AG09319 (cell line): ENCODE measurements at regions not wholly inside any gene's neighbourhood (a gene's known extent, or its start where the extent isn't known, plus 50 kb on each side); places are given as distances from the start of the nearest gene placed in this dataset.

ENCODE experiments used
- DNase-seq: peaks from one replicate; pipeline ENCODE4 v3.0.0-alpha.2; 2010; ENCODE audit warnings: low read depth; ENCODE audit errors: extremely low read depth
- CTCF ChIP-seq: IDR thresholded peaks from 2 replicates; pipeline ENCODE4 v1.5.1; 2011; ENCODE audit warnings: low read depth, mild to moderate bottlenecking, inconsistent platforms, low read length, moderate library complexity

GRCh38 chr6:103264020-103264419, 1595.7 kb downstream of the HACE1 start:
- no peak for DNase-seq
- no peak for TF ChIP-seq CTCF

GRCh38 chr6:103255132-103255531, 1604.6 kb downstream of the HACE1 start:
- no peak for DNase-seq
- no peak for TF ChIP-seq CTCF

GRCh38 chr6:103236923-103237322, 1622.8 kb downstream of the HACE1 start:
- DNase-seq, result no peak
- no peak for TF ChIP-seq CTCF

GRCh38 chr6:103231181-103231580, 1628.5 kb downstream of the HACE1 start:
- no peak for TF ChIP-seq CTCF
- no peak for DNase-seq

- TF ChIP-seq CTCF, result no peak
- no peak for DNase-seq
These were observed 1643.9 kb downstream of the HACE1 start for GRCh38 chr6:103215847-103216246.

- no peak for TF ChIP-seq CTCF
- DNase-seq, result no peak
These were observed 1649.0 kb downstream of the HACE1 start for GRCh38 chr6:103210686-103211085.

- DNase-seq, result no peak
- no peak for TF ChIP-seq CTCF
These were observed 1661.3 kb downstream of the HACE1 start for GRCh38 chr6:103198386-103198785.
